ENCODE measurements at regions not wholly inside any gene's neighbourhood (a gene's known extent, or its start where the extent isn't known, plus 50 kb on each side); places are given as distances from the start of the nearest gene placed in this dataset.

GRCh38 chr12:59867055-59867454 is 271.2 kb downstream of the SLC16A7 start:
- Histone ChIP-seq H3K27ac (no peak overlapping the region), H3K4me1 (no peaks in the 10 kb centered on the region), H3K27me3 (no peaks in the 10 kb centered on the region), H3K36me3 (no peaks in the 10 kb centered on the region), H3K9me3 (no peaks in the 10 kb centered on the region), H3K4me3 (no peak overlapping the region)
- ATAC-seq (no peak), DNase-seq (no peak)
- TF ChIP-seq CTCF (IDR thresholded peaks at IDR 0.05) = no peak
- TF ChIP-seq POLR2A (IDR thresholded peaks at IDR 0.05) = no peak
- intact Hi-C loops (cut with DNase I) = no loop called here
- WGBS (ENCODE audit: insufficient coverage, low coverage, low lambda C conversion rate, missing lambda C conversion rate) = 76% methylated on average over 1 of the region's 1 CpG

- no peaks in the 10 kb centered on the region for H3K4me1 ChIP-seq
- ATAC-seq (no peak), DNase-seq (no peak)
- H3K9me3 ChIP-seq = no peaks in the 10 kb centered on the region
- H3K27ac ChIP-seq = no peak overlapping the region
- H3K4me3 ChIP-seq = no peak overlapping the region
- TF ChIP-seq CTCF (IDR thresholded peaks at IDR 0.05) (no peak), POLR2A (IDR thresholded peaks at IDR 0.05) (no peak)
- 75% methylated on average over 1 of the region's 2 CpGs for WGBS (ENCODE audit: insufficient coverage, low coverage, low lambda C conversion rate, missing lambda C conversion rate)
- H3K27me3 ChIP-seq = no peaks in the 10 kb centered on the region
- H3K36me3 ChIP-seq = no peaks in the 10 kb centered on the region
- intact Hi-C loops (cut with DNase I) = no loop called here
These were observed 271.9 kb downstream of the SLC16A7 start for GRCh38 chr12:59867689-59868088.

GRCh38 chr12:59871779-59872178 is 275.9 kb downstream of the SLC16A7 start:
- ATAC-seq (no peak), DNase-seq (no peak)

GRCh38 chr12:59873136-59873535 is 277.3 kb downstream of the SLC16A7 start:
- H3K4me1 ChIP-seq = no peaks in the 10 kb centered on the region
- no peak overlapping the region for H3K27ac ChIP-seq
- DNase-seq (no peak), ATAC-seq (no peak)
- H3K9me3 ChIP-seq = no peaks in the 10 kb centered on the region
- intact Hi-C loops (cut with DNase I) = no loop called here
- H3K27me3 ChIP-seq = no peaks in the 10 kb centered on the region
- WGBS (ENCODE audit: insufficient coverage, low coverage, low lambda C conversion rate, missing lambda C conversion rate) = 91% methylated on average over 1 of the region's 1 CpG
- H3K36me3 ChIP-seq = no peaks in the 10 kb centered on the region
- no peak for TF ChIP-seq POLR2A (IDR thresholded peaks at IDR 0.05)
- no peak for TF ChIP-seq CTCF (IDR thresholded peaks at IDR 0.05)
- H3K4me3 ChIP-seq = no peak overlapping the region

More at GRCh38 chr12:59871779-59872178, 275.9 kb downstream of the SLC16A7 start:
- H3K4me1 ChIP-seq = no peaks in the 10 kb centered on the region
- intact Hi-C loops (cut with DNase I) = no loop called here
- H3K27ac ChIP-seq = no peak overlapping the region
- H3K9me3 ChIP-seq = no peaks in the 10 kb centered on the region
- WGBS (ENCODE audit: insufficient coverage, low coverage, low lambda C conversion rate, missing lambda C conversion rate) = 100% methylated on average over 1 of the region's 2 CpGs
- TF ChIP-seq POLR2A (IDR thresholded peaks at IDR 0.05) (no peak), CTCF (IDR thresholded peaks at IDR 0.05) (no peak)
- H3K4me3 ChIP-seq = no peak overlapping the region
- H3K36me3 ChIP-seq = no peaks in the 10 kb centered on the region
- no peaks in the 10 kb centered on the region for H3K27me3 ChIP-seq

- DNase-seq (no peak), ATAC-seq (no peak)
- no peaks in the 10 kb centered on the region for H3K4me1 ChIP-seq
- no peaks in the 10 kb centered on the region for H3K27me3 ChIP-seq
- WGBS (ENCODE audit: insufficient coverage, low coverage, low lambda C conversion rate, missing lambda C conversion rate) = 43% methylated on average over 1 of the region's 1 CpG
- no peak overlapping the region for H3K4me3 ChIP-seq
- H3K36me3 ChIP-seq = no peaks in the 10 kb centered on the region
- intact Hi-C loops (cut with DNase I) = no loop called here
- TF ChIP-seq POLR2A (IDR thresholded peaks at IDR 0.05) = no peak
- TF ChIP-seq CTCF (IDR thresholded peaks at IDR 0.05) = no peak
- H3K9me3 ChIP-seq = no peaks in the 10 kb centered on the region
- no peak overlapping the region for H3K27ac ChIP-seq
These were observed 279.0 kb downstream of the SLC16A7 start for GRCh38 chr12:59874781-59875180.

Data from right lobe of liver (tissue), 6 donors.